Right atrium auricular region (tissue), 2 donors: ENCODE measurements at regions not wholly inside any gene's neighbourhood (a gene's known extent, or its start where the extent isn't known, plus 50 kb on each side); places are given as distances from the start of the nearest gene placed in this dataset.
"Not testable (repeated sequence)": the region's sequence is repeated elsewhere in the genome, so short reads cannot be mapped to it uniquely, and the experiment has no call there.

Experiments used
- DNase-seq: peaks from one replicate; pipeline ENCODE4 v3.0.0-alpha.2; 2019; ENCODE audit warnings: low spot score
- H3K27ac ChIP-seq, 2 donors: fragments of 200-600 bp; sonication (generic); 1 replicate in 1 of 2; 2 replicates in 1 of 2; pipeline ENCODE4 v1.5.1; 2016 to 2019
- H3K27me3 ChIP-seq, 2 donors: fragments of 200-600 bp; sonication (generic); one replicate each; pipeline versions ENCODE4 v1.5.1 to v1.6.0; 2017 to 2019
- H3K36me3 ChIP-seq: fragments of 200-600 bp; sonication (generic); one replicate; pipeline ENCODE4 v1.5.1; 2016
- H3K4me1 ChIP-seq, 2 donors: fragments of 200-600 bp; sonication (generic); one replicate each; pipeline versions ENCODE4 v1.5.1 to v1.6.0; 2017 to 2019
- H3K4me3 ChIP-seq, 2 donors: fragments of 200-600 bp; sonication (generic); 1 replicate in 1 of 2; 2 replicates in 1 of 2; pipeline ENCODE4 v1.5.1; 2017 to 2019; ENCODE audit warnings: mild to moderate bottlenecking in 1 of 2, moderate library complexity in 1 of 2
- H3K9me3 ChIP-seq, 2 donors: fragments of 200-600 bp; sonication (generic); one replicate each; pipeline ENCODE4 v1.5.1; 2019
- CTCF ChIP-seq, 2 donors: fragments of 200-600 bp; sonication (generic); IDR thresholded peaks; one replicate each; pipeline ENCODE4 v1.5.1; 2019; ENCODE audit warnings: antibody characterized with exemption in 2 of 2

- Histone ChIP-seq H3K27ac (no peak overlapping the region), H3K9me3 (peaks cover 0 to 13% of the 10 kb centered on the region in 2 donors), H3K27me3 (no peaks in the 10 kb centered on the region), H3K36me3 (no peaks in the 10 kb centered on the region), H3K4me1 (no peaks in the 10 kb centered on the region), H3K4me3 (no peak overlapping the region)
- DNase-seq = no peak
- no peak for TF ChIP-seq CTCF (IDR thresholded peaks at IDR 0.05)
These were observed 546.6 kb upstream of the PTPRD start for GRCh38 chr9:11159318-11159862.

- Histone ChIP-seq H3K27ac (no peak overlapping the region), H3K4me1 (no peaks in the 10 kb centered on the region), H3K9me3 (peaks cover 0 to 13% of the 10 kb centered on the region in 2 donors), H3K4me3 (no peak overlapping the region), H3K27me3 (no peaks in the 10 kb centered on the region), H3K36me3 (no peaks in the 10 kb centered on the region)
- TF ChIP-seq CTCF (IDR thresholded peaks at IDR 0.05) = no peak
- no peak for DNase-seq
These were observed 551.0 kb upstream of the PTPRD start for GRCh38 chr9:11163843-11164242.

- no peaks in the 10 kb centered on the region for H3K4me1 ChIP-seq
- DNase-seq = no peak
- no peaks in the 10 kb centered on the region for H3K36me3 ChIP-seq
- no peaks in the 10 kb centered on the region for H3K9me3 ChIP-seq
- no peak overlapping the region for H3K4me3 ChIP-seq
- no peaks in the 10 kb centered on the region for H3K27me3 ChIP-seq
- no peak overlapping the region for H3K27ac ChIP-seq
- no peak for TF ChIP-seq CTCF (IDR thresholded peaks at IDR 0.05)
These were observed 569.2 kb upstream of the PTPRD start for GRCh38 chr9:11182001-11182400.

DNA sequence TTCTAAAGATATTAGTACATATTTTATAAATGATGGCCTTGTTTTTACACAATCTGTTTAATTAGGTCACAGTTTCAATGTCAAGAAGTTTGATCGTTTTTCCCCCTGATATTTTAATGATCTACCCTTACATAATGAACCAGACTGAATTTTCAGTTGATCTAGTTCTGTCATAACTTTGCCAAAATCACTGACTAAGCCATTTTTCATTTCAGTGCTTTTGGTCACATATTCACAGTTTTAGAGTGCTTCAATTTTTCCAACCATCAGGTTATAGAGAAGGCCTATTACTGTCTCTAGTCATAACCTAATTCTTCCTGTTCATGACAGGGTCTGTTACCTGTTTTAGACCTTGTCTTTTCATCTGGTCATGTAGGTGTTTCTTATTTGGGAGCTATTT lies 577.9 kb upstream of the PTPRD start:
- Histone ChIP-seq H3K36me3 (no peaks in the 10 kb centered on the region), H3K9me3 (no peaks in the 10 kb centered on the region), H3K4me3 (no peak overlapping the region), H3K27ac (no peak overlapping the region), H3K4me1 (no peaks in the 10 kb centered on the region), H3K27me3 (no peaks in the 10 kb centered on the region)
- no peak for DNase-seq
- TF ChIP-seq CTCF (IDR thresholded peaks at IDR 0.05) = no peak

DNA sequence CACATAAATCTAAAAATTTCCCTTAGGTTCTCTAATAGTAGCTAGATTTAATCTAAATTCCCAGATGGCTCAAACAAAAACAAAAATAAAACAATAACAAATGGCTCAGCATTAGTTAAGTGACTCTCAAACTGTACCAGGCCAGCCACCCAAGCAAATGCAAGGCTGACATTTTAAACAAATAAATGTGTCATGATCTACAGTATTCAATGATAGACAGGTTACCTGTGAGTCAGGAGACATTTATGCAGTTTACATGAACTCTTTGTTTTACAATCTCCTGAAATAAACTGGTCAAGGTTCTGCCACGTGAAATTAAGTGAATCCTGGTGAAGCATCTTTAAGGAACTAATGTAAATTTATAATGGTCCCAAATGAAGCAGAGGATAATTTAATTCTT lies 580.2 kb upstream of the PTPRD start:
- H3K9me3 ChIP-seq = no peaks in the 10 kb centered on the region
- H3K4me3 ChIP-seq = no peak overlapping the region
- H3K36me3 ChIP-seq = no peaks in the 10 kb centered on the region
- H3K27me3 ChIP-seq = no peaks in the 10 kb centered on the region
- H3K27ac ChIP-seq = no peak overlapping the region
- no peaks in the 10 kb centered on the region for H3K4me1 ChIP-seq
- TF ChIP-seq CTCF (IDR thresholded peaks at IDR 0.05) = no peak
- no peak for DNase-seq

DNA sequence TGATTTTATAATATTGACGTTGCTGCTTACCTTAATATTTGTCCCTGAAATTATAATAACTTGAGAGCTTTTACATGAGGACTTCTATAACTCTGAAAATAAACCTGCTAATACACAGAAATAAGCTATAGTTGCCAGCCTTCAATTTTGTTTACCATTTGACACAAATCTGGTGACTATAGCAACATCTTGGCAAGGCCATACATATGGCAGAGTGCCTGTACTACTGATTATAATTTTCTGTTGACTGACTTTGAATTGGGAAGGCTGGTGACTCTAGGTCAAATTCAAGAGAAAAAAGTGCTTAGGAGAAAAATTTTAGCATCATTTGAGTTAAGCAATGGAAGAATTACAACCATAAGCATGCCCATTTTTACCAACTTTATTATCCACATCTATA lies 581.4 kb upstream of the PTPRD start:
- H3K4me3 ChIP-seq = no peak overlapping the region
- no peak for DNase-seq
- no peaks in the 10 kb centered on the region for H3K27me3 ChIP-seq
- H3K36me3 ChIP-seq = no peaks in the 10 kb centered on the region
- H3K9me3 ChIP-seq = no peaks in the 10 kb centered on the region
- no peak overlapping the region for H3K27ac ChIP-seq
- no peak for TF ChIP-seq CTCF (IDR thresholded peaks at IDR 0.05)
- H3K4me1 ChIP-seq = no peaks in the 10 kb centered on the region

- H3K9me3 ChIP-seq, H3K27ac ChIP-seq, DNase-seq, H3K36me3 ChIP-seq, H3K27me3 ChIP-seq, H3K4me3 ChIP-seq, H3K4me1 ChIP-seq: not testable (repeated sequence)
These were observed 584.1 kb upstream of the PTPRD start for GRCh38 chr9:11196840-11197365.
